ENCODE measurements at regions not wholly inside any gene's neighbourhood (a gene's known extent, or its start where the extent isn't known, plus 50 kb on each side); places are given as distances from the start of the nearest gene placed in this dataset.

DNA sequence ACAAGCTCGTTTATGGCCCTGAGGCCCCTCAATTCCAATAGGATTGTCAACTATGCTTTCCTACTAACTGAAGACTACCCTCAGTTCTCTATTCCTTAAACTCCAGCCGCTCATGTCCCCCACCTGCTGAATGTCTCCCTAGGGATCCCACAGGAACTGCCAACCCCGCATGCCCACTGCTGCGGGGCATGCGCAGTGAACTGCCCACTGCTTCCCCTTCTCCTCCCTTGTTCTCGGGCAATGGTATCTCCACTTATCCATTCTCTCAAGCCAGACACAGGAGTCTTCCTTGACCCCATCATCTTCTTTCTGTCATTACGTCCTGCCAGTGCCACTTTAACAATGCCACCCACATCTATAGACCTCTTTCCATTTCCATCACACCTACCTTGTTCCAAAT, 90.0 kb downstream of the FGF18 start:
- DNase-seq (ENCODE audit: low spot score), result no peak

GRCh38 chr5:171512397-171512796, 93.0 kb downstream of the FGF18 start:
- DNase-seq (ENCODE audit: low spot score), result no peak

DNA sequence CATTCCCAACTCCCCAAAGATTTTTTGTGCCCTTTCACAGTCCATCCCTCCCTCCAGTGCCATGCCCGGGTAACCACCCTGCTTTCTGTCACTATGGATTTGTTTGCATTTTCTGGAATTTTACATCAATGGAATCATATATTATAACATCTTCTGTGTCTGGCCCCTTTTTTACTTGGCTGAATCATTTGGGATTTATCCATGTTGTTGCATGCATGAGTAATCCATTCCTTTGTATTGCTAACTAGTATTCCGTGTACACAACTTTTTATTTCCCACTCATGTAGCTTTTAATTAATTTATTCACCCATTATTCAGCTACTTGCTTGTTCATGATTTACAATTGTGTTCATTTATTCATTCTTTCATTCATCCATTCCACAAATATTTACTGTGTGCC, 94.1 kb downstream of the FGF18 start:
- DNase-seq (ENCODE audit: low spot score), result no peak

GRCh38 chr5:171518916-171519315, 99.5 kb downstream of the FGF18 start:
- no peak for DNase-seq (ENCODE audit: low spot score)

- DNase-seq (ENCODE audit: low spot score), result peak; percentile 49
These were observed 101.1 kb downstream of the FGF18 start for GRCh38 chr5:171520300-171521174.

DNA sequence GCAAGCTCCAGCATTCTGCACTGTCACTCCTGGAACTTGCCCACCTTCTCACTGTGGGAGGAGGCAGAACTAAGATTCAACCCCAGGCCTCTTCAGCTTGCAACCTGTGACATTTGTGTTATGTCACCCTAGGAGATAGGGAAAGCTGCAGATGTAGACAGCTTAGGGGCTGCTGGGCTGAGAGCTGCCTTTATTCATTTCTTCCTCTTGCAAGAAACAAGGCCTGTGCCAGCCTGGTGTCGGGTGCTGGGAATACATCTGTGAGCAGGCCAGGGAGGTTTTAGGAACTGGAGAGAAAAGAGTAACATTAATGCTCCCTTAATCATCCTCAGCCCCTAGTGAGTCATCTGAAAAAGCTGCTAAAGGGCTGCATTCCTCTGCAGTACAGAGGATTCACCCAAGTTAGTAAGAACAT, 101.8 kb downstream of the FGF18 start:
- peak; percentile 68 for DNase-seq (ENCODE audit: low spot score)

GRCh38 chr5:171521679-171522078, 102.2 kb downstream of the FGF18 start:
- peak; percentile 18 for DNase-seq (ENCODE audit: low spot score)

DNA sequence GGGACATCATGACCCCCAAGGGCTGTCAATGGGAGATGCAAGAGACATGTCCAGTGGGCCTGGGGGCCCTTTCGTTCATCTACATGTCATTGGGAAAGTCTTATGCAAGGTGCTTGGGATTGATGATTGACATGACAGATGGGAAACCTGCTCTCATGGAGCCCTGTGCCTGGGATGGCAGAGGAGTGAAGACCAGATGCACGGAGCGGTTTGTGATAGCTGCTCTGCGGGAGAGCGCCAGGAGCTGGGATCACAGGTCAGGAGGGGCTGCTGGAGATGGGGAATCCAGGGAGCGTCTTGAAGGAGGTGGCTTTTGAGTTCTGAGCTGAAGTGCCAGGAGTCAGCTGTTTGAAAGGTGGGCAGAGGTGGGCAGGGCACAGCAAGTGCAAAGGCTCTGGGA, 104.3 kb downstream of the FGF18 start:
- DNase-seq (ENCODE audit: low spot score), result no peak

DNA sequence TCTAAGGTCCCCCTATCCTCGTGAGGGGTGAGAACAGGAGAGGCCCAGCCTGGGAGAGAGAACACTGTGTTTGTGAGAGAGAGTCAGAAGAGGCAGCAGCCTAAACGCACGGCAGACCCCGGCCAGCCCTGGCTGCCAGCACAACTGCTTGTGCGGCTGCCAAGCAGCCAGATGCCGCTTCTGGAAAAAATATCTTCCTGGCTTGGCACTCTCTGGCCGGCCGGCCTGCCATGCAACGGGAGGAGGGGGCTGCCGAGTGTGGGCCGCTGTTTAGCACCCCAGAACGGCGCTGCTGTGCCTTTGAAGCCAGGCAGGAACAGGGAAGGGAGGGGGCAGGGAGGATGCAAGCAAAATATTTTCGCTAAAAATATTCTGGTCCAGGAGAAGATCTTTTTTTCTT, 105.0 kb downstream of the FGF18 start:
- no peak for DNase-seq (ENCODE audit: low spot score)

DNA sequence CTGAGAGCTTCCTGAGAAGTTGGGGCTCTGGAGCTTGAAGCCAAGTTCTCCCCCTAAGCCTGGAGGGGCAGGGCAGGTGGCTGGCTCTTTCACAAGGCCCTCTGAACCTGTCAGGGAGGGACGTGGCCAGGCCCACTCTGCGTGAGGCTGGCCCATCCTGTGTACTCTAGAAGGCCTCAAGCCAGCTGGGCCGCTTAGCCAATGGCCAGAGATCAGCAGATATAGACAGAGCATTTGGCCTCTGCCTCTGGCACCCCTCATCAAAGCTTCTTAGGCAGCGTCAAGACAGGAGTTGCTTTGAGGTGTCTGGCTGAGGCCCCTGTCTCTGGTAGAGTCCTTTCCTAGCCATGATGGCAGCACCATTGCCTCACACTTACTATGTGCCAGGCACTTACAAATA, 105.6 kb downstream of the FGF18 start:
- DNase-seq (ENCODE audit: low spot score), result no peak

DNA sequence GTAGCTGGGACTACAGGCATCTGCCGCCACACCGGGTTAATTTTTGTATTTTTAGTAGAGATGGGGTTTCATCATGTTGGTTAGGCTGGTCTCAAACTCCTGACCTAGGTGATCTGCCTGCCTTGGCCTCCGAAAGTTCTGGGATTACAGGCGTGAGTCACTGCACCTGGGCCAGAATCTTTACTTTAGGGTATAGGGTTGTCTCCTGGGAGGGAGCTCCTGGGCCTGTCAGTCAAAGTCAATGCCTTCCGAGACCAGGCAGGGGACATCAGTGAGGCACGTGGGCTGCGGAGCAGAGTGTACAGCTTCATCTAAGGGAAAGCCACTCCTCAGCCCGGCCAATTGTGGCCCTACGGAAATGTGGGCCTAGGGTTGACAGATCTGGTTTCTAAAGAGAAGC, 108.6 kb downstream of the FGF18 start:
- DNase-seq (ENCODE audit: low spot score), result no peak

- DNase-seq (ENCODE audit: low spot score), result no peak
These were observed 109.6 kb downstream of the FGF18 start for GRCh38 chr5:171528865-171529614.

DNA sequence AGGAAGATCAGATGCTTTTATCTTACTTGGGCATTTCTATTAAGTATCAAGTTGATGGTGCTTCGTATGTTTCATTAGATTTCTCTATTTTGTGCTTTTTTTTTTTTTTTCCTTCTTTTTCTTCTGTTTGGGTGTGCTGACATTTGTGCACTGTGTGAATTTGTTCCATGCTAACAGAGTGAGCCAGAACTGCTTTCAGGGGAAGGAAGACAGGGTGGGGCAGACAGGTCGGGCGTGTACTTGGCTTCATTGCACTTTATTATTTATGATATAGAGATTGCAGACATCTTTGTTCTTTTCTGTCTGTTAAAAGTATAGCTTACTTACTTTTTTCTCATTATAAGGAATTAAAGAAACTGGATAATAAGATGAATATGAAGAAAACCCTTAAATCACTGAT, 112.2 kb downstream of the FGF18 start:
- DNase-seq (ENCODE audit: low spot score), result peak; percentile 23

- no peak for DNase-seq (ENCODE audit: low spot score)
These were observed 113.7 kb downstream of the FGF18 start for GRCh38 chr5:171533153-171533552.

DNA sequence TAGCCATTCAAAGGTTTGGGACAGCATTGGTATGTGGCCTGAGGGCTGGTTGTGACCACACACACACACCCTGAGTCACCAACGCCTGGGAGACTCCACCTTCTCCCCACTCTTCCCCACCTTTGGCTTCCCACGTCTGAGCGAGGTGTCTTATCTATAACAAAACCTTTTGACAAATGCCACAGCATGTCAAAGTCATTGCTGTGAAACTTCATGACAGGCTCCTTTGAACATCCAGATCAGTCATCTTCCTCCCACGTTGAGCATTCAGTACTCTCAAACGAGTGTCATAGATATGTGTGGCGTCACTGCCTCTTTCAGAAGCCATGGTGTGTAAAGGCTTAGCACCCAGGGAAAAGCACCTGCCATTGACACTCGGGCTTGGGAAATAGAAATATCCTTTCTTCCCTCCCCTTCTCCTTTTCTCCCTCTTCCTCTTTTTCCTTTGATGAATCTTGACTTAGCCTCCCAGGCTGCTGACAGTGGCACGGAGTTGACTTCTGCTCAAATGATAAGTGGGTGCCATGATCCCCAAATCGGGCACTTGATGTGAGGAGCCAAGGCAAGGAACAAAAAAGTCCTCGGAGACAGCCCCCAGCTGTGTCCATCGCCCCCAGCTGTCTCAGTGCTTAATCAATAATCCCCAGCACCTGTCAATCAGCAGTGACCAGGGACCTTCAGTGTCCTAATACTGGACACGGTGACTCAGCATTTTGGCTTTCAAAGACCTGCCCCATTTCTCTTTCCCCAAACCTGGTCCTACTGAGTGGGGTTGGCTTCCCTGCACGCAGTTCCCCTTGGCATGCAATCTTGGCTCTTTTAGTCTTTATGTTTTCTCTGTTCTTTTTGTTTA, 114.8 kb downstream of the FGF18 start:
- peak; percentile 70 for DNase-seq (ENCODE audit: low spot score)

- DNase-seq (ENCODE audit: low spot score), result no peak
These were observed 115.7 kb downstream of the FGF18 start for GRCh38 chr5:171535162-171535561.

DNA sequence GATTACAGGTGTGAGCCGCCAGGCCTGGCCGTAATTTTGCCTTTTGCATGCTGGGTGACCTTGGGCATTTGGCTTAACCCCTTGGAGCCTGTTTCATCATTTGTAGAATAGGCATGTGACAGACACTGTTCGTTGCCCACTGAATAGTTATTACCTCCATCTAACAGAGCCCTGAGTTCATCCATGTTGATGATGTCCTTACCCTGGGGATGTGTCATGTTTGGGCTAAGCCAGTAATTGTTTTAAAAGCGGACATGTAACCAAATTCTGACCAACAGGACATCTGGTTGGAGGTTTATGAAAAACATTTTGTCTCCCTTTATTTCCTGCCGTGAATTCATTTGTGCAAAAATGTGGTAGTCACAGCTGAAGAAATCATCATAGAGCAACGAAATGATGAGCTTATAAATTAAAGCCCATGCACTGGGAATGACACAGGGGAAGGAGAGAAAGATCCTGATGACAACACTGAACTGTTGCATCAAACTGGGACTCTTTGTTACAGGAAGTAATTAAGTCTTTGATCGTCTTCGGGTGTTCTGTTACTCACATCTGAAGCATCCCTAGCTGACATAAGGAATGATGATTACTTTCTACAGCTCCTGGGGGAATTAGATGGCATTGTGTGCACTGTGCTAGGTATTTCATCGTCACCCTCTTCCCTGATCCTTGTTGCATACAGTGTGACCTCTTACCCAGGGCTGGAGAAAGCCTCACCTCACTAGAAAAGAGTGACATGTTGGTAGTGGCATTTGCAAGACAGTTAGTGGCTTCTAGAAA, 117.8 kb downstream of the FGF18 start:
- DNase-seq (ENCODE audit: low spot score), result peak; percentile 59

GRCh38 chr5:171537923-171538537, 118.6 kb downstream of the FGF18 start:
- no peak for DNase-seq (ENCODE audit: low spot score)

DNA sequence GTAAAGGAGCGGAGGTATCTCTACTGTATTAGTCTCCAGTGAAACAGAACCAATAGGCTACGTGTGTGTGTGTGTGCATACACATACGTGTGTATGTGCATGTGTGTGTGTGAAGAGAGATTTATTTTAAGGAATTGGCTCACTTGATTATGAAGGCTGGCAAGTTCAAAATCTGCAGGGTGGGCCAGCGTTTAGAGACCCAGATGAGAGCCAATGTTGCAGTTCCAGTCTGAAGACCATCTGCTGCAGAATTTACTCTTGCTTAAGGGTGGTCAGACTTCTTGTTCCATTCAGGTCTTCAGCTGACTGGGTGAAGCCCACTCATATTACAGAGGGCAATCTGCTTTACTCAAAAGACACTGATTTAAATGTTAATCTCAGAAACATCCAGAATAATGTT, 119.2 kb downstream of the FGF18 start:
- DNase-seq (ENCODE audit: low spot score), result no peak

GRCh38 chr5:171540865-171541264, 121.4 kb downstream of the FGF18 start:
- DNase-seq (ENCODE audit: low spot score), result no peak

GRCh38 chr5:171541341-171541776, 121.9 kb downstream of the FGF18 start:
- no peak for DNase-seq (ENCODE audit: low spot score)
